HEK293T (cell line): ENCODE measurements at regions not wholly inside any gene's neighbourhood (a gene's known extent, or its start where the extent isn't known, plus 50 kb on each side); places are given as distances from the start of the nearest gene placed in this dataset.

Experiments
- ARNT ChIP-seq: fragments of 450-650 bp; IDR thresholded peaks from 2 replicates; pipeline ENCODE4 v1.6.1; 2017; ENCODE audit warnings: mild to moderate bottlenecking
- BHLHE40 ChIP-seq: fragments of 450-650 bp; IDR thresholded peaks from 2 replicates; pipeline ENCODE4 v1.6.1; 2016; ENCODE audit warnings: mild to moderate bottlenecking, moderate library complexity, borderline replicate concordance
- FOXA1 ChIP-seq: fragments of 450-650 bp; IDR thresholded peaks from 2 replicates; pipeline ENCODE4 v1.6.1; 2016; ENCODE audit warnings: mild to moderate bottlenecking
- FOXK2 ChIP-seq: fragments of 450-650 bp; IDR thresholded peaks from 2 replicates; pipeline ENCODE4 v1.6.1; 2016; ENCODE audit warnings: mild to moderate bottlenecking
- FOXM1 ChIP-seq: fragments of 450-650 bp; IDR thresholded peaks from 2 replicates; pipeline ENCODE4 v1.6.1; 2017; ENCODE audit warnings: mild to moderate bottlenecking, borderline replicate concordance
- L3MBTL2 ChIP-seq: fragments of 450-650 bp; conservative IDR thresholded peaks from 2 replicates; pipeline ENCODE4 v1.6.1; 2016; ENCODE audit warnings: mild to moderate bottlenecking
- NFRKB ChIP-seq: fragments of 450-650 bp; IDR thresholded peaks from 2 replicates; pipeline ENCODE4 v1.6.1; 2016; ENCODE audit warnings: mild to moderate bottlenecking, moderate library complexity
- SUZ12 ChIP-seq: fragments of 450-650 bp; IDR thresholded peaks from 2 replicates; pipeline ENCODE4 v1.6.1; 2016; ENCODE audit warnings: mild to moderate bottlenecking

DNA sequence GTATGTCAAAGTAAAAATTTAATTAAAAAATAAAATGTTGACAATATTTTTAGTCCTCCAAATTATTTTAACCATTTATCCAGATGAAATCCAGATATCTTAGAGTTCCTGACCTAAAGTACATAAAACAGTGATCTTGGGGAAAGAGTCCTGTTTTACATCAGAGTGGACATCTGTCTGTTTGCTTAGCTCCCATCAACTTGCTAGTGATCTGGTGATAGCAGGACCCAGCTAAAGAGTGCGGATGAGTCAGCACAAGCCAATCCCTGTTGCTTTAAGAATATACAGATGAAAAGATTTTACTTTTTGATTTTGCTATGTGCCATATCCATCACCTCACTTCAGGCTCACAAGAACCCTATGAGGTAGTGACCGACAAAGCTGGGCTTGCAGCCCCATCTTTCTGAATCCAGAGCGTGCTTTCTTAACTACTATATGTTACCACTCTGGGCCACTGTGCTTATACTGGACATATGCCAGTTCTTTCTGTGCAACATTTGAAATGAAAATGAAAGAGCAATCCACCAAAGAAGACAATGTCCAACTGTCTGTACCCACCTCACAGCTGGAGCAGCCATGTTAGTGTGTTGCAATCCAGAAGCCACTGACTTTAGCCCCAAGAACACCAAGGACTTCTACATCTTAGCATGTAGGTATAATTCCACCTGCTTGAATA, 167.6 kb upstream of the SESN3 start:
- TF ChIP-seq BHLHE40 (no peak), FOXA1 (no peak), FOXM1 (no peak), SUZ12 (no peak), ARNT (no peak), L3MBTL2 (no peak), NFRKB (no peak), FOXK2 (no peak)
